IMR-90 (cell line): ENCODE measurements at regions not wholly inside any gene's neighbourhood (a gene's known extent, or its start where the extent isn't known, plus 50 kb on each side); places are given as distances from the start of the nearest gene placed in this dataset.

Source experiments
- MXI1 ChIP-seq: IDR thresholded peaks from 2 replicates; pipeline ENCODE4 v1.6.1; 2012; ENCODE audit warnings: low read depth, mild to moderate bottlenecking, low read length, moderate library complexity, borderline replicate concordance
- POLR2A ChIP-seq: IDR thresholded peaks from 2 replicates; pipeline ENCODE4 v1.6.1; 2012; ENCODE audit warnings: mild to moderate bottlenecking, low read depth, low read length
- RAD21 ChIP-seq: IDR thresholded peaks from 2 replicates; pipeline ENCODE4 v1.6.1; 2012; ENCODE audit warnings: low read length, improper control_type of control experiment
- RCOR1 ChIP-seq: IDR thresholded peaks from 2 replicates; pipeline ENCODE4 v1.6.1; 2012; ENCODE audit warnings: mild to moderate bottlenecking, low read length, improper control_type of control experiment; ENCODE audit not compliant: insufficient replicate concordance
- SMC3 ChIP-seq: fragments of 150-350 bp; IDR thresholded peaks from 2 replicates; pipeline ENCODE4 v1.6.1; 2016; ENCODE audit warnings: low read depth, mild to moderate bottlenecking, antibody characterized with exemption, low read length, moderate library complexity
- TF ChIP-seq, protein P1 (sequence below): conservative IDR thresholded peaks from 2 replicates; pipeline ENCODE4 v1.5.1; 2012; ENCODE audit warnings: mild to moderate bottlenecking, low read depth, low read length, improper control_type of control experiment

DNA sequence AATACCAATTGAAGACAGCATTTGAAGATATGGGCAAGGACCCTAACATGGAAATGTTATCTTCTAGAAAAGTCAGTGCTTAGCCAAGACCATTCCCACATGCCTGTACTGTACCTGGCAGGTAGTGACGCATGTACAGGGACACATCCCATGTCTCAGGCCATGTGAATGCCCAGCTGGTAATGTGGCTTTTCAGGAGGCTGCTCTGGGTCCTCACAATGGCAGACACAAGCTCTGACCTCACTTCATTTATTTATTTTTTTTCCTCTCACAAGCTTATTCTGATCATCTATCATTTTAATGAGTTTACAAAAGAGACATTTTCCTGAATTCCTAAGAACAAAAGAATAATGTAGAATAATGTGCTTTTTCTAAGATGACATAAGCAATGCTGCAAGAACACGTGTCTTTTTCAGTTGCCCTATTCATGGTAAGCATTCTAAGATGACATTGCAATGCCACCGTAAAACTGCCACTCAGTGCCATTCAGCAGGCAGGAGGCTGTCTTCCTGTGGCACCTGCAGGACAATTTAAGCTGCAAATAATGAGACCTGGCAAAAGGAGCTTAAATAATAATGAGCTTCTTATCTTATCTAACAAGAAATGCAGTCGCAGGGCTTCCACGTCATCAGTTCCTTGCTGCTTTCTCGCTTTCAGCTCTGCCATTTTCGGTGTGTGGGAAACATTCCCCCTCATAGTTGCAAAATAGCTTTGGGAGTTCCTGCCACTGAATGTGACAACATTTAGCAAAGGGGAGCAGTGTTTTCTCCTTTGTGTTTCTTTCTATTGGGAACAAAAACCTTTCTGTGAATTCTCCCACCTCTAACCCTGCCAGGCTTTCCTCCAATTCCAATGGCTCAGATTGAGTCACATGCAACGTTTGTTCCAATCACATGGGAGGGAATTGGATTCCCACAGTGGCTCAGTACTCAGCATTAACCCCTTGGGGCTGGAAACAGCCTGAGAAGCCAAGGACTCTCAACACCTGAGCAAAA lies 113.0 kb downstream of the SEC23IP start:
- TF ChIP-seq RAD21 (no peak), SMC3 (no peak), RCOR1 (no peak), POLR2A (no peak), MXI1 (no peak)
- TF ChIP-seq, protein P1, sequence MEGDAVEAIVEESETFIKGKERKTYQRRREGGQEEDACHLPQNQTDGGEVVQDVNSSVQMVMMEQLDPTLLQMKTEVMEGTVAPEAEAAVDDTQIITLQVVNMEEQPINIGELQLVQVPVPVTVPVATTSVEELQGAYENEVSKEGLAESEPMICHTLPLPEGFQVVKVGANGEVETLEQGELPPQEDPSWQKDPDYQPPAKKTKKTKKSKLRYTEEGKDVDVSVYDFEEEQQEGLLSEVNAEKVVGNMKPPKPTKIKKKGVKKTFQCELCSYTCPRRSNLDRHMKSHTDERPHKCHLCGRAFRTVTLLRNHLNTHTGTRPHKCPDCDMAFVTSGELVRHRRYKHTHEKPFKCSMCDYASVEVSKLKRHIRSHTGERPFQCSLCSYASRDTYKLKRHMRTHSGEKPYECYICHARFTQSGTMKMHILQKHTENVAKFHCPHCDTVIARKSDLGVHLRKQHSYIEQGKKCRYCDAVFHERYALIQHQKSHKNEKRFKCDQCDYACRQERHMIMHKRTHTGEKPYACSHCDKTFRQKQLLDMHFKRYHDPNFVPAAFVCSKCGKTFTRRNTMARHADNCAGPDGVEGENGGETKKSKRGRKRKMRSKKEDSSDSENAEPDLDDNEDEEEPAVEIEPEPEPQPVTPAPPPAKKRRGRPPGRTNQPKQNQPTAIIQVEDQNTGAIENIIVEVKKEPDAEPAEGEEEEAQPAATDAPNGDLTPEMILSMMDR, result no peak
